ENCODE measurements at regions not wholly inside any gene's neighbourhood (a gene's known extent, or its start where the extent isn't known, plus 50 kb on each side); places are given as distances from the start of the nearest gene placed in this dataset.

DNA sequence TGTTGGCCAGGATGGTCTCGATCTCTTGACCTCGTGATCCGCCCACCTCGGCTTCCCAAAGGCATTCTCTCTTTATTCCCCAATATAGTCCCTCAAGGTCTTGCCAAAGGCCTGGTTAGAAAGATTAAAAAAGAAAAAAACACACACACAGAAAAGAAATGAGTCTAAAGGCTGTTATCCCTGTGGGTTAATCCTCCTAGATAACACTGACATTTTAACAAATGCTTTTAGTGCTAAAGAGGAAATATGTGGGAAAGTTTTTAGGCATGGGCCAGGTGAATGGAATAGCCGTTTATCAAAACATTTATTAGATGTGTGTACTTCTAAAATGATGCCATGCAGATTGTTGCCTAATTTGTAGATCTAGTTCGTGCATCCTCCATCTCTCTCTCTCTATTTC lies 261.6 kb upstream of the FN1 start:
- no peak overlapping the region for H2AFZ ChIP-seq (ENCODE audit: insufficient read depth, low read depth, low read length, poor library complexity, severe bottlenecking)
- ATAC-seq (ENCODE audit: low read depth) (no peak), DNase-seq (no peak)
- CTCF ChIA-PET, result no interaction called here
- POLR2A ChIA-PET, result no interaction called here
- H3K9me3 ChIP-seq (ENCODE audit: control extremely low read depth in 1 of 3, control insufficient read depth in 2 of 3, insufficient read depth in 1 of 3, low read length in 2 of 3), result peaks cover 0 to 4% (median 2%) of the 10 kb centered on the region in 3 donors
- Mint-ChIP-seq H3K9me3 (ENCODE audit: insufficient read depth) (no peaks in the 10 kb centered on the region), H3K4me1 (no peaks in the 10 kb centered on the region), H3K27me3 (peaks cover 17% of the 10 kb centered on the region), H3K4me3 (no peak overlapping the region), H3K27ac (no peak overlapping the region)
- intact Hi-C loops (cut with micrococcal nuclease), result no loop called here
- no peaks in the 10 kb centered on the region for H3K36me3 ChIP-seq (replicated peaks in 1 of 2; ENCODE audit: control extremely low read depth in 1 of 2, control insufficient read depth in 1 of 2, extremely low read depth in 1 of 2, insufficient read depth in 2 of 2, low read length in 1 of 2)
- no peak overlapping the region for H3K27ac ChIP-seq (ENCODE audit: low read length in 2 of 2)
- no peaks in the 10 kb centered on the region for H3K27me3 ChIP-seq (replicated peaks in 1 of 4; ENCODE audit: control extremely low read depth in 1 of 4, control insufficient read depth in 3 of 4, insufficient read depth in 4 of 4, low read length in 3 of 4)
- no peak overlapping the region for H3K4me3 ChIP-seq (ENCODE audit: control extremely low read depth in 1 of 5, extremely low read depth in 1 of 5, insufficient read depth in 1 of 5, low read depth in 2 of 5, low read length in 4 of 5)
- H3K9ac ChIP-seq (ENCODE audit: low read length), result no peak overlapping the region
- no peaks in the 10 kb centered on the region for H4K20me1 ChIP-seq (ENCODE audit: control insufficient read depth, insufficient read depth, low read length, poor library complexity, severe bottlenecking)
- no peaks in the 10 kb centered on the region for H3K79me2 ChIP-seq (ENCODE audit: control insufficient read depth, insufficient read depth, low read length)
- TF ChIP-seq, protein P1, sequence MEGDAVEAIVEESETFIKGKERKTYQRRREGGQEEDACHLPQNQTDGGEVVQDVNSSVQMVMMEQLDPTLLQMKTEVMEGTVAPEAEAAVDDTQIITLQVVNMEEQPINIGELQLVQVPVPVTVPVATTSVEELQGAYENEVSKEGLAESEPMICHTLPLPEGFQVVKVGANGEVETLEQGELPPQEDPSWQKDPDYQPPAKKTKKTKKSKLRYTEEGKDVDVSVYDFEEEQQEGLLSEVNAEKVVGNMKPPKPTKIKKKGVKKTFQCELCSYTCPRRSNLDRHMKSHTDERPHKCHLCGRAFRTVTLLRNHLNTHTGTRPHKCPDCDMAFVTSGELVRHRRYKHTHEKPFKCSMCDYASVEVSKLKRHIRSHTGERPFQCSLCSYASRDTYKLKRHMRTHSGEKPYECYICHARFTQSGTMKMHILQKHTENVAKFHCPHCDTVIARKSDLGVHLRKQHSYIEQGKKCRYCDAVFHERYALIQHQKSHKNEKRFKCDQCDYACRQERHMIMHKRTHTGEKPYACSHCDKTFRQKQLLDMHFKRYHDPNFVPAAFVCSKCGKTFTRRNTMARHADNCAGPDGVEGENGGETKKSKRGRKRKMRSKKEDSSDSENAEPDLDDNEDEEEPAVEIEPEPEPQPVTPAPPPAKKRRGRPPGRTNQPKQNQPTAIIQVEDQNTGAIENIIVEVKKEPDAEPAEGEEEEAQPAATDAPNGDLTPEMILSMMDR (IDR thresholded peaks at IDR 0.05), result no peak
- no peak for TF ChIP-seq EZH2 (IDR thresholded peaks at IDR 0.05; ENCODE audit: borderline replicate concordance, insufficient read depth, low read depth, low read length, poor library complexity, severe bottlenecking)
- 67% methylated on average over 1 of the region's 6 CpGs for WGBS (ENCODE audit: insufficient coverage)
- H3K4me2 ChIP-seq (replicated peaks; ENCODE audit: low read depth, low read length, poor library complexity, severe bottlenecking), result no peak overlapping the region
- no peaks in the 10 kb centered on the region for H3K4me1 ChIP-seq (ENCODE audit: control insufficient read depth in 2 of 2, insufficient read depth in 2 of 2, low read length in 2 of 2)

DNA sequence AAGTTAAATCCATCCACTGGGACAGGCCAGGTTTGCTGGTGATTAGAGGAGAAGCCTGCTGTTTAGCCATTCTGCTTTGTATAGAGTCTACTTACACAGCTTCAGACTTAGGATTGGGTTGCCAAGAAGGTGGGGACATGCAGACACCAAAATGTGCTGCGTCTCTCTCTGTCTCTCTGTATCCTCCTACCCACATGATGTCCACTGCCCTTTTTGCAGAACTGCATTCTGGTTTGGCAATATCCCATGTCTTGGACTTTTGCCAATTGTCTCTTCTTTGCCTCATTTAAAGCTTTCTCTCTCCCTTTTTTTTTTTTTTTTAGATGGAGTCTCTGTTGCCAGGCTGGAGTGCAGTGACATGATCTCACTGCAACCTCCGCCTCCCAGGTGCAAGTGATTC lies 261.1 kb upstream of the FN1 start:
- H3K4me3 ChIP-seq (ENCODE audit: control extremely low read depth in 1 of 5, extremely low read depth in 1 of 5, insufficient read depth in 1 of 5, low read depth in 2 of 5, low read length in 4 of 5), result no peak overlapping the region
- H3K27me3 ChIP-seq (replicated peaks in 1 of 4; ENCODE audit: control extremely low read depth in 1 of 4, control insufficient read depth in 3 of 4, insufficient read depth in 4 of 4, low read length in 3 of 4), result no peaks in the 10 kb centered on the region
- ATAC-seq (ENCODE audit: low read depth) (no peak), DNase-seq (no peak)
- intact Hi-C loops (cut with micrococcal nuclease), result no loop called here
- no peak overlapping the region for H3K27ac Mint-ChIP-seq
- no peak overlapping the region for H3K27ac ChIP-seq (ENCODE audit: low read length in 2 of 2)
- no peaks in the 10 kb centered on the region for H3K4me1 ChIP-seq (ENCODE audit: control insufficient read depth in 2 of 2, insufficient read depth in 2 of 2, low read length in 2 of 2)
- no peaks in the 10 kb centered on the region for H3K9me3 Mint-ChIP-seq (ENCODE audit: insufficient read depth)
- no peak overlapping the region for H3K4me2 ChIP-seq (replicated peaks; ENCODE audit: low read depth, low read length, poor library complexity, severe bottlenecking)
- no peak overlapping the region for H3K4me3 Mint-ChIP-seq
- no peaks in the 10 kb centered on the region for H3K4me1 Mint-ChIP-seq
- H3K27me3 Mint-ChIP-seq, result peaks cover 17% of the 10 kb centered on the region
- no peaks in the 10 kb centered on the region for H4K20me1 ChIP-seq (ENCODE audit: control insufficient read depth, insufficient read depth, low read length, poor library complexity, severe bottlenecking)
- H3K36me3 ChIP-seq (replicated peaks in 1 of 2; ENCODE audit: control extremely low read depth in 1 of 2, control insufficient read depth in 1 of 2, extremely low read depth in 1 of 2, insufficient read depth in 2 of 2, low read length in 1 of 2), result no peaks in the 10 kb centered on the region
- H3K9ac ChIP-seq (ENCODE audit: low read length), result no peak overlapping the region
- no peak overlapping the region for H2AFZ ChIP-seq (ENCODE audit: insufficient read depth, low read depth, low read length, poor library complexity, severe bottlenecking)
- TF ChIP-seq, protein P1 (IDR thresholded peaks at IDR 0.05), result no peak
- no peak for TF ChIP-seq EZH2 (IDR thresholded peaks at IDR 0.05; ENCODE audit: borderline replicate concordance, insufficient read depth, low read depth, low read length, poor library complexity, severe bottlenecking)
- peaks cover 0 to 4% (median 2%) of the 10 kb centered on the region in 3 donors for H3K9me3 ChIP-seq (ENCODE audit: control extremely low read depth in 1 of 3, control insufficient read depth in 2 of 3, insufficient read depth in 1 of 3, low read length in 2 of 3)
- H3K79me2 ChIP-seq (ENCODE audit: control insufficient read depth, insufficient read depth, low read length), result no peaks in the 10 kb centered on the region
- POLR2A ChIA-PET, result no interaction called here
- WGBS (ENCODE audit: insufficient coverage), result 100% methylated on average over 2 of the region's 2 CpGs
- CTCF ChIA-PET, result no interaction called here
